ENCODE measurements at regions not wholly inside any gene's neighbourhood (a gene's known extent, or its start where the extent isn't known, plus 50 kb on each side); places are given as distances from the start of the nearest gene placed in this dataset.

- Histone ChIP-seq H3K4me3 (no peak overlapping the region), H3K27ac (no peak overlapping the region)
- no peak for TF ChIP-seq CTCF (IDR thresholded peaks at IDR 0.05)
- DNase-seq (ENCODE audit: low spot score): no peak
These were observed 225.3 kb upstream of the TLE4 start for GRCh38 chr9:79346350-79347020.

GRCh38 chr9:79352322-79352721 is 219.4 kb upstream of the TLE4 start:
- Histone ChIP-seq H3K4me3 (no peak overlapping the region), H3K27ac (no peak overlapping the region)
- DNase-seq (ENCODE audit: low spot score): no peak
- TF ChIP-seq CTCF (IDR thresholded peaks at IDR 0.05): no peak

- no peak overlapping the region for H3K4me3 ChIP-seq
- no peak overlapping the region for H3K27ac ChIP-seq
- no peak for DNase-seq (ENCODE audit: low spot score)
- TF ChIP-seq CTCF (IDR thresholded peaks at IDR 0.05): no peak
These were observed 217.8 kb upstream of the TLE4 start for GRCh38 chr9:79353856-79354520.

- no peak for DNase-seq (ENCODE audit: low spot score)
- no peak overlapping the region for H3K4me3 ChIP-seq
- peak overlapping the region in 1 of 2 donors; percentile 28 for H3K27ac ChIP-seq
- no peak for TF ChIP-seq CTCF (IDR thresholded peaks at IDR 0.05)
These were observed 214.6 kb upstream of the TLE4 start for GRCh38 chr9:79357194-79357593.

GRCh38 chr9:79357616-79358015 is 214.1 kb upstream of the TLE4 start:
- no peak for TF ChIP-seq CTCF (IDR thresholded peaks at IDR 0.05)
- no peak for DNase-seq (ENCODE audit: low spot score)
- no peak overlapping the region for H3K27ac ChIP-seq

GRCh38 chr9:79360387-79361347 is 211.1 kb upstream of the TLE4 start:
- Histone ChIP-seq H3K4me3 (no peak overlapping the region), H3K27ac (no peak overlapping the region)
- DNase-seq (ENCODE audit: low spot score): no peak
- no peak for TF ChIP-seq CTCF (IDR thresholded peaks at IDR 0.05)

More at GRCh38 chr9:79357616-79358015, 214.1 kb upstream of the TLE4 start:
- H3K4me3 ChIP-seq: no peak overlapping the region

All from coronary artery (tissue), 2 donors.